DND-41 (cell line): ENCODE measurements at regions not wholly inside any gene's neighbourhood (a gene's known extent, or its start where the extent isn't known, plus 50 kb on each side); places are given as distances from the start of the nearest gene placed in this dataset.

Source experiments
- ATAC-seq: fragments of 200-7000 bp; cut with Tn5 transposase; 3 replicates; pipeline ENCODE4 v1.9.1; 2021; ENCODE audit warnings: low read depth; ENCODE audit not compliant: insufficient read depth
- DNase-seq: peaks from one replicate; pipeline ENCODE4 v3.0.0-alpha.2; 2020
- H2AFZ ChIP-seq: 2 replicates; pipeline ENCODE4 v1.6.0; 2012; ENCODE audit warnings: low read depth, low read length
- H3K27ac ChIP-seq: 2 replicates; pipeline ENCODE4 v1.5.1; 2012; ENCODE audit warnings: low read length, inconsistent platforms
- H3K27me3 ChIP-seq: fragments of 200-600 bp; sonication (generic); 2 replicates; pipeline ENCODE4 v1.6.0; 2012; ENCODE audit warnings: low read length, mild to moderate bottlenecking, inconsistent platforms; ENCODE audit not compliant: insufficient read depth, poor library complexity
- H3K36me3 ChIP-seq: 2 replicates; pipeline ENCODE4 v1.5.1; 2012; ENCODE audit warnings: low read length, inconsistent platforms; ENCODE audit not compliant: insufficient read depth
- H3K4me1 ChIP-seq: 2 replicates; pipeline ENCODE4 v1.5.1; 2012; ENCODE audit warnings: mild to moderate bottlenecking, low read length; ENCODE audit not compliant: insufficient read depth
- H3K4me2 ChIP-seq: 2 replicates; pipeline ENCODE4 v1.6.0; 2012; ENCODE audit warnings: mild to moderate bottlenecking, moderate library complexity, low read length, inconsistent platforms; ENCODE audit not compliant: insufficient read depth
- H3K4me3 ChIP-seq, 2 experiments: fragments of 200-600 bp in 1 of 2; shearing (Covaris generic) in 1 of 2; 2 replicates each; pipeline ENCODE4 v1.5.1; 2012 to 2016; ENCODE audit warnings: inconsistent platforms in 2 of 2, low read length in 2 of 2, mild to moderate bottlenecking in 2 of 2, low read depth in 1 of 2, moderate library complexity in 1 of 2
- H3K79me2 ChIP-seq: 2 replicates; pipeline ENCODE4 v1.6.0; 2012; ENCODE audit warnings: low read length, inconsistent platforms; ENCODE audit not compliant: insufficient read depth
- H3K9ac ChIP-seq: 2 replicates; pipeline ENCODE4 v1.6.0; 2012; ENCODE audit warnings: low read depth, mild to moderate bottlenecking, inconsistent platforms, low read length, moderate library complexity
- H3K9me3 ChIP-seq: 2 replicates; pipeline ENCODE4 v1.5.1; 2012; ENCODE audit warnings: low read length, moderate library complexity, mild to moderate bottlenecking, inconsistent platforms; ENCODE audit not compliant: insufficient read depth, severe bottlenecking
- H4K20me1 ChIP-seq: 2 replicates; pipeline ENCODE4 v1.6.0; 2012; ENCODE audit warnings: low read length; ENCODE audit not compliant: insufficient read depth
- EZH2 ChIP-seq: IDR thresholded peaks from 3 replicates; pipeline ENCODE4 v1.6.1; 2012; ENCODE audit warnings: borderline replicate concordance, low read depth, mild to moderate bottlenecking, moderate library complexity, low read length, inconsistent platforms; ENCODE audit not compliant: severe bottlenecking
- TF ChIP-seq, protein P1 (sequence below): IDR thresholded peaks from 2 replicates; pipeline ENCODE4 v1.5.1; 2012; ENCODE audit warnings: borderline replicate concordance, low read length, moderate library complexity, mild to moderate bottlenecking; ENCODE audit not compliant: poor library complexity, severe bottlenecking; ENCODE audit errors: extremely low read depth

DNA sequence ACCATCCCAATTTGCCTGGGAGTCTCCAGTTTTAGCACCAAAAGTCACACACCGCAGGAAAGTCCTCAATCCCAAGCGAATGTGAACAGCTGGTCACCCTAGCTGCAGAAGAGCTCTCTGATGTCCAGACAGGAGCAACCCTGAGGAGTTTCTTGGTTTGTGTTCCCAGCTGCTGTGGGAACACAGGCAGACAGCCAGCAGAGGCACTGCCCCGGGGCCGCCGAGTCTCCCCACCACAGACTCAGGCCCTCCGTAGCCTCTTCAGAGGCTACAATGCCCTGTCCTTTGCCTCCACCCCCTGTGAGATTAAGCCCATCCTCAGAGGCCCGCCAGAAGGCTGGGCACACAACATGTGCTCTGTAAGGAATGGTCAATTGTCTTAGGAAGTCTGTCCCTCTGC, 111.5 kb downstream of the TTC32 start:
- H3K79me2 ChIP-seq, result no peaks in the 10 kb centered on the region
- H4K20me1 ChIP-seq, result no peaks in the 10 kb centered on the region
- no peak overlapping the region for H3K4me3 ChIP-seq
- no peak overlapping the region for H2AFZ ChIP-seq
- H3K9me3 ChIP-seq, result no peaks in the 10 kb centered on the region
- no peaks in the 10 kb centered on the region for H3K27me3 ChIP-seq
- ATAC-seq, result no peak
- no peak overlapping the region for H3K27ac ChIP-seq
- no peaks in the 10 kb centered on the region for H3K36me3 ChIP-seq
- no peak for TF ChIP-seq EZH2
- TF ChIP-seq, protein P1, sequence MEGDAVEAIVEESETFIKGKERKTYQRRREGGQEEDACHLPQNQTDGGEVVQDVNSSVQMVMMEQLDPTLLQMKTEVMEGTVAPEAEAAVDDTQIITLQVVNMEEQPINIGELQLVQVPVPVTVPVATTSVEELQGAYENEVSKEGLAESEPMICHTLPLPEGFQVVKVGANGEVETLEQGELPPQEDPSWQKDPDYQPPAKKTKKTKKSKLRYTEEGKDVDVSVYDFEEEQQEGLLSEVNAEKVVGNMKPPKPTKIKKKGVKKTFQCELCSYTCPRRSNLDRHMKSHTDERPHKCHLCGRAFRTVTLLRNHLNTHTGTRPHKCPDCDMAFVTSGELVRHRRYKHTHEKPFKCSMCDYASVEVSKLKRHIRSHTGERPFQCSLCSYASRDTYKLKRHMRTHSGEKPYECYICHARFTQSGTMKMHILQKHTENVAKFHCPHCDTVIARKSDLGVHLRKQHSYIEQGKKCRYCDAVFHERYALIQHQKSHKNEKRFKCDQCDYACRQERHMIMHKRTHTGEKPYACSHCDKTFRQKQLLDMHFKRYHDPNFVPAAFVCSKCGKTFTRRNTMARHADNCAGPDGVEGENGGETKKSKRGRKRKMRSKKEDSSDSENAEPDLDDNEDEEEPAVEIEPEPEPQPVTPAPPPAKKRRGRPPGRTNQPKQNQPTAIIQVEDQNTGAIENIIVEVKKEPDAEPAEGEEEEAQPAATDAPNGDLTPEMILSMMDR, result no peak
- no peaks in the 10 kb centered on the region for H3K4me1 ChIP-seq
- no peak overlapping the region for H3K4me2 ChIP-seq
- no peak for DNase-seq
- no peak overlapping the region for H3K9ac ChIP-seq

GRCh38 chr2:19787134-19787533, 114.6 kb downstream of the TTC32 start:
- H3K9me3 ChIP-seq, result no peaks in the 10 kb centered on the region
- H3K27me3 ChIP-seq, result no peaks in the 10 kb centered on the region
- TF ChIP-seq, protein P1, result no peak
- TF ChIP-seq EZH2, result no peak
- no peak overlapping the region for H3K4me3 ChIP-seq
- ATAC-seq (no peak), DNase-seq (no peak)
- H3K4me2 ChIP-seq, result no peak overlapping the region
- no peak overlapping the region for H3K9ac ChIP-seq
- H3K79me2 ChIP-seq, result no peaks in the 10 kb centered on the region
- no peak overlapping the region for H3K27ac ChIP-seq
- no peaks in the 10 kb centered on the region for H3K36me3 ChIP-seq
- H4K20me1 ChIP-seq, result no peaks in the 10 kb centered on the region
- H2AFZ ChIP-seq, result no peak overlapping the region
- H3K4me1 ChIP-seq, result no peaks in the 10 kb centered on the region

DNA sequence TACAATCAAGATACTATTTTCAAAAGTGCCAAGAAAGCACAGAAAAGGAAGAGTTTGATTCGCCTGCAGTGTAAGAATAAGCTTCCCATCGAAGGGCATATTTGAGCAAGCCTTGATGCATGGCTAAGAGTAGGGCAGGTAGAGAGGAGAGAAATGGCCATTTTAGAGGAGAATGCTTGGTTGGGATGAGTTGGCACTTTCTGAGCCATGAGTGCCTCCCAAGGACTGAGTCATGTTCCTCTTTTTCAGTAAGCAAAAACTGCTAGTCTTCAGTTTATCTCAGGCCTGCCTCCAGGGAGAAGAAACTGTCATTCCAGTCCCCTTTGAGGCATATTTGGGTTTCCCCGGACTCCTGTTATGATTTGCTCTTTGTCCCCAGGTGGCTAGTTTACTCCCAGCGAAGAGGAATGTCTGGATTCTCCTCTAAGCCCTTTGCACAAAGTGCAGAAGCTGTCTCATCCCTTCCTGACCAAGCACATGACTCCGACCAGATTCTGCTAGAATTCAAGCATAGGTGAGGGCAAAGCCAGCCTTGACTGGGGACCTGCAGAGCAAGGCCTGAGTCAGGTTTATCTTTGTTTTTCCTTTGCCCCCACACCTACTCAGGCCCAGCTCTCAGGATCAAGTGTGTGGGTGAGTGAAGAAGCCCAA, 115.2 kb downstream of the TTC32 start:
- Histone ChIP-seq H4K20me1 (no peaks in the 10 kb centered on the region), H3K4me1 (no peaks in the 10 kb centered on the region), H2AFZ (no peak overlapping the region), H3K79me2 (no peaks in the 10 kb centered on the region), H3K4me3 (no peak overlapping the region), H3K4me2 (no peak overlapping the region), H3K36me3 (no peaks in the 10 kb centered on the region), H3K27ac (no peak overlapping the region), H3K27me3 (no peaks in the 10 kb centered on the region), H3K9ac (no peak overlapping the region), H3K9me3 (no peaks in the 10 kb centered on the region)
- ATAC-seq, result no peak
- no peak for DNase-seq
- TF ChIP-seq EZH2, result no peak
- TF ChIP-seq, protein P1, result no peak
